Stimulated activated CD4-positive, alpha-beta T cell treated with anti-CD3 and anti-CD28 coated beads, Interleukin-1b, Interleukin-23, amount 100 ng/mL, for 24 hours (primary cell): ENCODE measurements at regions not wholly inside any gene's neighbourhood (a gene's known extent, or its start where the extent isn't known, plus 50 kb on each side); places are given as distances from the start of the nearest gene placed in this dataset.
"Not testable (repeated sequence)": the region's sequence is repeated elsewhere in the genome, so short reads cannot be mapped to it uniquely, and the experiment has no call there.

ENCODE experiments used
- DNase-seq, 4 experiments: peaks; one replicate each; pipeline ENCODE4 v3.0.0-alpha.2; 2020; ENCODE audit warnings: low read depth in 4 of 4, low spot score in 1 of 4

- no peak for DNase-seq
These were observed 73.0 kb upstream of the CYRIA start for GRCh38 chr2:16738361-16739225.

- DNase-seq: no peak
These were observed 72.2 kb upstream of the CYRIA start for GRCh38 chr2:16737812-16738211.

GRCh38 chr2:16736633-16737032 lies 71.0 kb upstream of the CYRIA start:
- DNase-seq: no peak

DNA sequence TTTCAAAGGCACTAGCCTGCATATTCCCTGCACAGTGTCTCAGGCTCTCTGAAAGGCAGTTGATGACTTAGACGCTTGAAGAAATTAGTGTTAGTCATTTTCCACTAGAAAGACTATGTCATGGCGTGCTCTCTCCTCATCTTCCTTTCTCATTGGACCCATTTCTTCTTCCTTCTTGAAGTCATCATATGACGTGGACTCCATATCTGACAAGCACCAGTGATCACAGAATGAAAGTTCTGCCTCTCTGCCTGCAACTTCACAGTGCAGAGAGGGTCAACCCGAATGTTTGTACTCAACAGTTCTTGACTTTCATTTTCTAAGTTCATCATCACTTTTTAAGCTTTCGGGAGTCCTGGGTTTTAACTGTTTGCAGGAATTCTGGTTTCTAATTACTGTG lies 63.7 kb upstream of the CYRIA start:
- no peak for DNase-seq

DNA sequence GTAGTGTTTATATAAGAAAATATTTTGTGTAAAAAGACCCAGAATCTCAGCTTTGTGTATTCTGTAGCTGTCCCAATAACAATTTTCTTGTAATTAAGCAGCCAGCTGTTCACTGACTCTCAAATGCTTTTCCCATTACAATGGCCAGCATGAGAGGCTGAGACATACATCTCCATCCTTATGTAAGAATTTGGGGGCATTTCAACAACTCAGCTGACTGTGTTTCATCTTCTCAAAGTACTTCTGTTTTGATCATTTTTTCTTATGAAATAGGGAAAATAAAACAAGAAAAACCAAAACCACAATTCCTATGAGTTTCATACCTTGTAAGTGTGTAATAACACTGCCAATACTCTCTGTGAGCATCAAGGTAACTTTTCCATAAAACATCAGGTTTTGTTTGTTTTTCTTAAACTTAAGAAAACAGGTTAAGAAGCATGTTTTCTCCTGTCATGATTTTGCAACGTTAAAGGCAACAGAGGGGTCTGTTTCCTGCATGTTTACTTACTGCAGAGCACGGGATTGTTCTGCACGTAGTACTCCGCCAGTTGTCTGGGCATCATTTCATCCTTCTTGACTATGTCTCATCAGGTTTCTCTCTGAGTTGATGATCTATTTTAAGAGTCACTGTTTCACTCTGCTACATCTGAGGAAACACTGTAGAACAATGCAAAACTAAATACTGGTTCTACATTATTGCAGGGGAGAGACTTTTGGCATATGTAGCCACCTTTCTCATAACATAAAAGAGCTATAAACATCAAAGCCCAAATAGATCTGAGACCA lies 62.9 kb upstream of the CYRIA start:
- no peak for DNase-seq

DNA sequence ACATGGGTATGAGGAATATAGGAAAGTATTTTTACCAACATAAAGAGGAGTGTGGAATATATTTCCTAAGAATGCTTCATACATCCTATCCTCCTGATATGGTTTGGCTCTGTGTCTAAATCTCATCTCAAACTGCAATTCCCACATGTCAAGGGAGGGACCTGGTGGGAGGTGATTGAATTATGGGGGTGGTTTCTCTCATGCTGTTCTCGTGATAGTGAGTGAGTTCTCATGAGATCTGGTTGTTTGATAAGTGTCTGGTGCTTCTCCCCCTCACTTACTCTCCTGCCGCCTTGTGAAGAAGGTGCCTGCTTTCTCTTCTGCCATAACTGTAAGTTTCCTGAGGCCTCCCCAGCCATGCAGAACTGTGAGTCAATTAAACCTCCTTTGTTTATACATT lies 62.2 kb upstream of the CYRIA start:
- DNase-seq: not testable (repeated sequence)

- DNase-seq: no peak
These were observed 61.6 kb upstream of the CYRIA start for GRCh38 chr2:16727256-16727655.

GRCh38 chr2:16726577-16726976 lies 60.9 kb upstream of the CYRIA start:
- no peak for DNase-seq

GRCh38 chr2:16726147-16726546 lies 60.5 kb upstream of the CYRIA start:
- no peak for DNase-seq

GRCh38 chr2:16725549-16725948 lies 59.9 kb upstream of the CYRIA start:
- DNase-seq: no peak

- no peak for DNase-seq
These were observed 57.0 kb upstream of the CYRIA start for GRCh38 chr2:16722677-16723076.

GRCh38 chr2:16722126-16722525 lies 56.5 kb upstream of the CYRIA start:
- DNase-seq: no peak

GRCh38 chr2:16721529-16721928 lies 55.9 kb upstream of the CYRIA start:
- DNase-seq: not testable (repeated sequence)

- DNase-seq: not testable (repeated sequence)
These were observed 55.1 kb upstream of the CYRIA start for GRCh38 chr2:16720737-16721136.

DNA sequence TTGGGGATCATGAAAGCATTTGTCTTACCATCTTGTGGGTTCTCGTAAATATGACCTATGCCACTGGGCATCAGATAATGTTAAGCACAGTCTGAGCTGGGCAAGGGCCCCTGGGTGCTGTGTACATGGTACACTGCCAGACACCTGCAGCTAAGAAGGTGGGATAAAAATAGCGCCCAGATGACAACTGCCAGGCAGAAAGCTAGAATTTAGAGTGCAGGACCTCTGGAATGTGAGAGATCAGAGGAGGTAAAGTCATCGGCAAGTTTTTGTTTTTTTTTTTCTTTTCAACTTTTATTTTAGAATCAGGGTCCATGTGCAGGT lies 53.8 kb upstream of the CYRIA start:
- no peak for DNase-seq

GRCh38 chr2:16718576-16719484 lies 53.2 kb upstream of the CYRIA start:
- no peak for DNase-seq

- no peak for DNase-seq
These were observed 51.8 kb upstream of the CYRIA start for GRCh38 chr2:16717477-16717876.

DNA sequence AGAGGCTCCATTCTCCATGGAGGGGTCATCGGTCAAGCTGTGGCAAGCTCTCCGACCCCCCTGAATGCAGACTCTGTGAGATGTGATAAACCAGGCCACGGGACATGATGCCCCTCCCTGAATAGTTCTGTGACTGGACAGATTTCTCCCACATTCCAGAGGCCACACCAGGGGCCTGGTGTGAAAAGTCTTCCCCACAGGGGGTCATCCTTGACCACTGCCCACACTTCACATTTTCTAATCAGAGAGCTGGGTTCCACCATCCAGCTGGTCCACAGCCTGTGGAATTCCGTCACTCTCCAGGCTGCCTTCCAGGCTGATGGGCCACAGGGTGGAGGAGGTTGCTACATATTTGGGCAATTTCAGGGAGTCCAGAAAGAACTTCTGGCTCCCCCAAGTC lies 51.3 kb upstream of the CYRIA start:
- DNase-seq: no peak

- DNase-seq: no peak
These were observed 50.4 kb upstream of the CYRIA start for GRCh38 chr2:16716024-16716423.
